Epithelial cell of prostate (primary cell): ENCODE measurements at regions not wholly inside any gene's neighbourhood (a gene's known extent, or its start where the extent isn't known, plus 50 kb on each side); places are given as distances from the start of the nearest gene placed in this dataset.

Experiments used
- DNase-seq: peaks from one replicate; pipeline ENCODE4 v3.0.0-alpha.2; 2011; ENCODE audit warnings: low read depth, low spot score
- H3K27ac ChIP-seq: fragments of 450-650 bp; 2 replicates; pipeline ENCODE4 v1.5.1; 2017; ENCODE audit warnings: mild to moderate bottlenecking

GRCh38 chr5:73233461-73234203, 60.6 kb downstream of the TMEM174 start:
- no peak overlapping the region for H3K27ac ChIP-seq
- DNase-seq = no peak

GRCh38 chr5:73233053-73233460, 60.1 kb downstream of the TMEM174 start:
- no peak for DNase-seq
- H3K27ac ChIP-seq = no peak overlapping the region

- DNase-seq = no peak
- no peak overlapping the region for H3K27ac ChIP-seq
Measured at GRCh38 chr5:73232266-73233041, 59.5 kb downstream of the TMEM174 start.

- H3K27ac ChIP-seq = no peak overlapping the region
- no peak for DNase-seq
Measured at GRCh38 chr5:73231246-73231778, 58.3 kb downstream of the TMEM174 start.

GRCh38 chr5:73230264-73231245, 57.6 kb downstream of the TMEM174 start:
- no peak overlapping the region for H3K27ac ChIP-seq

GRCh38 chr5:73229271-73229670, 56.3 kb downstream of the TMEM174 start:
- no peak for DNase-seq
- no peak overlapping the region for H3K27ac ChIP-seq

More at GRCh38 chr5:73230264-73231245, 57.6 kb downstream of the TMEM174 start:
- no peak for DNase-seq

- no peak overlapping the region for H3K27ac ChIP-seq
- no peak for DNase-seq
Measured at GRCh38 chr5:73228052-73228451, 55.1 kb downstream of the TMEM174 start.
